ENCODE measurements at regions not wholly inside any gene's neighbourhood (a gene's known extent, or its start where the extent isn't known, plus 50 kb on each side); places are given as distances from the start of the nearest gene placed in this dataset.
A peak's percentile ranks its signal among the peaks of the same experiment; 100 is the strongest.

- Histone ChIP-seq H3K27me3 (no peaks in the 10 kb centered on the region), H3K36me3 (replicated peaks in 1 of 2) (no peaks in the 10 kb centered on the region), H3K4me3 (no peak overlapping the region), H3K9me3 (replicated peaks in 1 of 3) (no peaks in the 10 kb centered on the region), H3K27ac (no peak overlapping the region), H3K4me1 (replicated peaks in 1 of 2) (peaks cover 0 to 18% of the 10 kb centered on the region in 2 donors)
- intact Hi-C loops (cut with DNase I): loop anchor here (10.0 kb wide), 2 partner anchors 135 to 145 kb away; no protein-coding TSS in a partner anchor
- TF ChIP-seq POLR2A (IDR thresholded peaks at IDR 0.05) (no peak), CTCF (IDR thresholded peaks at IDR 0.05) (no peak)
- no peak for DNase-seq
- WGBS, 4 donors: 94 to 99% (median 96%) methylated on average over 6 of the region's 6 CpGs
Measured at GRCh38 chr2:8529706-8530277, 152.1 kb upstream of the ID2 start.

- TF ChIP-seq CTCF (IDR thresholded peaks at IDR 0.05) (no peak), POLR2A (IDR thresholded peaks at IDR 0.05) (no peak)
- Histone ChIP-seq H3K36me3 (replicated peaks in 1 of 2) (no peaks in the 10 kb centered on the region), H3K27ac (no peak overlapping the region), H3K27me3 (no peaks in the 10 kb centered on the region), H3K4me1 (replicated peaks in 1 of 2) (peaks cover 7 to 23% of the 10 kb centered on the region in 2 donors), H3K4me3 (no peak overlapping the region), H3K9me3 (replicated peaks in 1 of 3) (no peaks in the 10 kb centered on the region)
- WGBS, 4 donors: 83 to 95% (median 88%) methylated on average over 1 of the region's 1 CpG
- no peak for DNase-seq
- intact Hi-C loops (cut with DNase I): no loop called here
Measured at GRCh38 chr2:8531481-8531880, 150.4 kb upstream of the ID2 start.

DNA sequence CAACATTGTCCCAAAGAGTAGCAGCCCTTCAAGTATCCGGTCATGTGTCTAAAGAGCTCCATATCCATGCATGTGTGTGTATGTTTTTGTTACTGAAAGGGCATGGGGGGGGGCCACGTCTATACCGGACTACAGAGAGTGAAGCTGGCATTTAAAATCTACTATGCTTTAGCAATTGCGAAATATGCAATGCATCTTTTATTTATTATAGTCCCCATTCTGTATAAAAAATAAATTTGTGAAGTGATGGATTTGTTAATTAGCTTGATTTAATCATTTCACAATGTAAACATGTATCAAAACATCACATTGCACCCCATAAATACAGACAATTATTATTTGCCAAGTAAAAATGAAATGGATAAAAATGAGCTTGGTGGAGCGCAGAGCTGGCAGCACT lies 149.4 kb upstream of the ID2 start:
- Histone ChIP-seq H3K4me3 (no peak overlapping the region), H3K9me3 (replicated peaks in 1 of 3) (no peaks in the 10 kb centered on the region), H3K36me3 (replicated peaks in 1 of 2) (no peaks in the 10 kb centered on the region), H3K4me1 (replicated peaks in 1 of 2) (peaks cover 7 to 33% of the 10 kb centered on the region in 2 donors), H3K27ac (no peak overlapping the region), H3K27me3 (no peaks in the 10 kb centered on the region)
- 90 to 96% (median 93%) methylated on average over 5 of the region's 5 CpGs for WGBS, 4 donors
- intact Hi-C loops (cut with DNase I): no loop called here
- DNase-seq: no peak
- TF ChIP-seq CTCF (IDR thresholded peaks at IDR 0.05): no peak
- TF ChIP-seq POLR2A (IDR thresholded peaks at IDR 0.05): no peak

- Histone ChIP-seq H3K27ac (peak overlapping the region in 3 of 5 donors; percentile 16 to 93 (median 81)), H3K4me1 (replicated peaks in 1 of 2) (peaks cover 7 to 48% of the 10 kb centered on the region in 2 donors), H3K27me3 (no peaks in the 10 kb centered on the region), H3K36me3 (replicated peaks in 1 of 2) (no peaks in the 10 kb centered on the region), H3K9me3 (replicated peaks in 1 of 3) (no peaks in the 10 kb centered on the region), H3K4me3 (no peak overlapping the region)
- 97 to 98% (median 97%) methylated on average over 8 of the region's 8 CpGs for WGBS, 4 donors
- DNase-seq: no peak
- no peak for TF ChIP-seq POLR2A (IDR thresholded peaks at IDR 0.05)
- no peak for TF ChIP-seq CTCF (IDR thresholded peaks at IDR 0.05)
- intact Hi-C loops (cut with DNase I): no loop called here
Measured at GRCh38 chr2:8533923-8534322, 147.9 kb upstream of the ID2 start.

Data from adrenal gland (tissue), 9 donors.